ENCODE measurements at regions not wholly inside any gene's neighbourhood (a gene's known extent, or its start where the extent isn't known, plus 50 kb on each side); places are given as distances from the start of the nearest gene placed in this dataset.

- 86 to 100% methylated on average over 3 to 7 of the region's 8 CpGs for WGBS, 2 experiments (ENCODE audit: insufficient coverage in 2 of 2)
- H3K9me3 ChIP-seq (ENCODE audit: control insufficient read depth, low read length): no peaks in the 10 kb centered on the region
Observed at GRCh38 chr1:29961293-29962059, 725.2 kb downstream of the PTPRU start.

GRCh38 chr1:29960876-29961275, 724.6 kb downstream of the PTPRU start:
- Histone ChIP-seq H3K27ac (ENCODE audit: low read depth, low read length, severe bottlenecking) (no peak overlapping the region), H3K9me3 (ENCODE audit: control insufficient read depth, low read length) (no peaks in the 10 kb centered on the region), H3K36me3 (ENCODE audit: control insufficient read depth, insufficient read depth, low read length) (no peaks in the 10 kb centered on the region), H3K4me1 (ENCODE audit: control insufficient read depth, insufficient read depth, low read length, poor library complexity, severe bottlenecking) (peaks cover 24% of the 10 kb centered on the region), H3K4me3 (ENCODE audit: extremely low read depth, insufficient read depth, low read length, poor library complexity, severe bottlenecking) (no peak overlapping the region)
- 64 to 70% methylated on average over 4 to 9 of the region's 10 CpGs for WGBS, 2 experiments (ENCODE audit: insufficient coverage in 2 of 2)

More at GRCh38 chr1:29961293-29962059, 725.2 kb downstream of the PTPRU start:
- H3K4me1 ChIP-seq (ENCODE audit: control insufficient read depth, insufficient read depth, low read length, poor library complexity, severe bottlenecking): peaks cover 24% of the 10 kb centered on the region
- H3K4me3 ChIP-seq (ENCODE audit: extremely low read depth, insufficient read depth, low read length, poor library complexity, severe bottlenecking): no peak overlapping the region
- no peak overlapping the region for H3K27ac ChIP-seq (ENCODE audit: low read depth, low read length, severe bottlenecking)
- H3K36me3 ChIP-seq (ENCODE audit: control insufficient read depth, insufficient read depth, low read length): no peaks in the 10 kb centered on the region

- Histone ChIP-seq H3K4me3 (ENCODE audit: extremely low read depth, insufficient read depth, low read length, poor library complexity, severe bottlenecking) (no peak overlapping the region), H3K36me3 (ENCODE audit: control insufficient read depth, insufficient read depth, low read length) (no peaks in the 10 kb centered on the region), H3K27ac (ENCODE audit: low read depth, low read length, severe bottlenecking) (no peak overlapping the region), H3K9me3 (ENCODE audit: control insufficient read depth, low read length) (no peaks in the 10 kb centered on the region), H3K4me1 (ENCODE audit: control insufficient read depth, insufficient read depth, low read length, poor library complexity, severe bottlenecking) (peaks cover 20% of the 10 kb centered on the region)
- WGBS, 2 experiments (ENCODE audit: insufficient coverage in 2 of 2): 87 to 94% methylated on average over 9 to 10 of the region's 10 CpGs
Observed at GRCh38 chr1:29960156-29960755, 723.9 kb downstream of the PTPRU start.

GRCh38 chr1:29959356-29959755, 723.0 kb downstream of the PTPRU start:
- Histone ChIP-seq H3K4me1 (ENCODE audit: control insufficient read depth, insufficient read depth, low read length, poor library complexity, severe bottlenecking) (peaks cover 19% of the 10 kb centered on the region), H3K27ac (ENCODE audit: low read depth, low read length, severe bottlenecking) (no peak overlapping the region), H3K36me3 (ENCODE audit: control insufficient read depth, insufficient read depth, low read length) (no peaks in the 10 kb centered on the region), H3K4me3 (ENCODE audit: extremely low read depth, insufficient read depth, low read length, poor library complexity, severe bottlenecking) (no peak overlapping the region), H3K9me3 (ENCODE audit: control insufficient read depth, low read length) (no peaks in the 10 kb centered on the region)
- WGBS, 2 experiments (ENCODE audit: insufficient coverage in 2 of 2): 82 to 100% methylated on average over 3 to 4 of the region's 4 CpGs

- Histone ChIP-seq H3K9me3 (ENCODE audit: control insufficient read depth, low read length) (no peaks in the 10 kb centered on the region), H3K36me3 (ENCODE audit: control insufficient read depth, insufficient read depth, low read length) (no peaks in the 10 kb centered on the region), H3K4me1 (ENCODE audit: control insufficient read depth, insufficient read depth, low read length, poor library complexity, severe bottlenecking) (peaks cover 25% of the 10 kb centered on the region), H3K27ac (ENCODE audit: low read depth, low read length, severe bottlenecking) (no peak overlapping the region), H3K4me3 (ENCODE audit: extremely low read depth, insufficient read depth, low read length, poor library complexity, severe bottlenecking) (no peak overlapping the region)
- WGBS, 2 experiments (ENCODE audit: insufficient coverage in 2 of 2): 90 to 92% methylated on average over 2 to 5 of the region's 5 CpGs
Observed at GRCh38 chr1:29958271-29958670, 721.9 kb downstream of the PTPRU start.

GRCh38 chr1:29956349-29957030, 720.2 kb downstream of the PTPRU start:
- WGBS, 2 experiments (ENCODE audit: insufficient coverage in 2 of 2): 84 to 88% methylated on average over 2 to 3 of the region's 4 CpGs
- no peaks in the 10 kb centered on the region for H3K9me3 ChIP-seq (ENCODE audit: control insufficient read depth, low read length)
- no peaks in the 10 kb centered on the region for H3K36me3 ChIP-seq (ENCODE audit: control insufficient read depth, insufficient read depth, low read length)
- H3K4me3 ChIP-seq (ENCODE audit: extremely low read depth, insufficient read depth, low read length, poor library complexity, severe bottlenecking): no peak overlapping the region
- peaks cover 16% of the 10 kb centered on the region for H3K4me1 ChIP-seq (ENCODE audit: control insufficient read depth, insufficient read depth, low read length, poor library complexity, severe bottlenecking)
- H3K27ac ChIP-seq (ENCODE audit: low read depth, low read length, severe bottlenecking): no peak overlapping the region

GRCh38 chr1:29954591-29954990, 718.3 kb downstream of the PTPRU start:
- no peak overlapping the region for H3K27ac ChIP-seq (ENCODE audit: low read depth, low read length, severe bottlenecking)
- 75 to 100% methylated on average over 1 to 2 of the region's 3 CpGs for WGBS, 2 experiments (ENCODE audit: insufficient coverage in 2 of 2)

GRCh38 chr1:29953961-29954360, 717.6 kb downstream of the PTPRU start:
- no peaks in the 10 kb centered on the region for H3K36me3 ChIP-seq (ENCODE audit: control insufficient read depth, insufficient read depth, low read length)
- WGBS, 2 experiments (ENCODE audit: insufficient coverage in 2 of 2): 64 to 81% methylated on average over 3 to 7 of the region's 7 CpGs
- peaks cover 5% of the 10 kb centered on the region for H3K4me1 ChIP-seq (ENCODE audit: control insufficient read depth, insufficient read depth, low read length, poor library complexity, severe bottlenecking)
- H3K9me3 ChIP-seq (ENCODE audit: control insufficient read depth, low read length): no peaks in the 10 kb centered on the region
- H3K27ac ChIP-seq (ENCODE audit: low read depth, low read length, severe bottlenecking): no peak overlapping the region
- no peak overlapping the region for H3K4me3 ChIP-seq (ENCODE audit: extremely low read depth, insufficient read depth, low read length, poor library complexity, severe bottlenecking)

More at GRCh38 chr1:29954591-29954990, 718.3 kb downstream of the PTPRU start:
- Histone ChIP-seq H3K36me3 (ENCODE audit: control insufficient read depth, insufficient read depth, low read length) (no peaks in the 10 kb centered on the region), H3K4me1 (ENCODE audit: control insufficient read depth, insufficient read depth, low read length, poor library complexity, severe bottlenecking) (peaks cover 5% of the 10 kb centered on the region), H3K9me3 (ENCODE audit: control insufficient read depth, low read length) (no peaks in the 10 kb centered on the region), H3K4me3 (ENCODE audit: extremely low read depth, insufficient read depth, low read length, poor library complexity, severe bottlenecking) (no peak overlapping the region)

GRCh38 chr1:29949676-29950075, 713.4 kb downstream of the PTPRU start:
- peaks cover 5% of the 10 kb centered on the region for H3K4me1 ChIP-seq (ENCODE audit: control insufficient read depth, insufficient read depth, low read length, poor library complexity, severe bottlenecking)
- no peak overlapping the region for H3K27ac ChIP-seq (ENCODE audit: low read depth, low read length, severe bottlenecking)
- H3K9me3 ChIP-seq (ENCODE audit: control insufficient read depth, low read length): no peaks in the 10 kb centered on the region
- WGBS, 2 experiments (ENCODE audit: insufficient coverage in 2 of 2): 67 to 80% methylated on average over 1 of the region's 1 CpG
- no peaks in the 10 kb centered on the region for H3K36me3 ChIP-seq (ENCODE audit: control insufficient read depth, insufficient read depth, low read length)
- no peak overlapping the region for H3K4me3 ChIP-seq (ENCODE audit: extremely low read depth, insufficient read depth, low read length, poor library complexity, severe bottlenecking)

- Histone ChIP-seq H3K36me3 (ENCODE audit: control insufficient read depth, insufficient read depth, low read length) (no peaks in the 10 kb centered on the region), H3K9me3 (ENCODE audit: control insufficient read depth, low read length) (no peaks in the 10 kb centered on the region), H3K4me1 (ENCODE audit: control insufficient read depth, insufficient read depth, low read length, poor library complexity, severe bottlenecking) (no peaks in the 10 kb centered on the region), H3K4me3 (ENCODE audit: extremely low read depth, insufficient read depth, low read length, poor library complexity, severe bottlenecking) (no peak overlapping the region), H3K27ac (ENCODE audit: low read depth, low read length, severe bottlenecking) (no peak overlapping the region)
- 84% methylated on average over 5 of the region's 8 CpGs; no CpG with 5 or more reads in 1 of the 2 experiments for WGBS, 2 experiments (ENCODE audit: insufficient coverage in 2 of 2)
Observed at GRCh38 chr1:29948581-29948980, 712.3 kb downstream of the PTPRU start.

Data from mesodermal cell (in vitro differentiated cells).